IMR-90 (cell line): ENCODE measurements at regions not wholly inside any gene's neighbourhood (a gene's known extent, or its start where the extent isn't known, plus 50 kb on each side); places are given as distances from the start of the nearest gene placed in this dataset.

Experiments
- BHLHE40 ChIP-seq: fragments of 150-350 bp; IDR thresholded peaks from 2 replicates; pipeline ENCODE4 v1.6.1; 2016; ENCODE audit warnings: mild to moderate bottlenecking, low read depth, low read length
- CTCF ChIP-seq: conservative IDR thresholded peaks from 2 replicates; pipeline ENCODE4 v1.5.1; 2012; ENCODE audit warnings: mild to moderate bottlenecking, low read depth, low read length, improper control_type of control experiment
- MAFK ChIP-seq: IDR thresholded peaks from 2 replicates; pipeline ENCODE4 v1.6.1; 2012; ENCODE audit warnings: low read depth, low read length, improper control_type of control experiment
- MAZ ChIP-seq: IDR thresholded peaks from 2 replicates; pipeline ENCODE4 v1.6.1; 2012; ENCODE audit warnings: low read depth, mild to moderate bottlenecking, low read length, improper control_type of control experiment, moderate library complexity, borderline replicate concordance
- NFE2L2 ChIP-seq: fragments of 150-350 bp; IDR thresholded peaks from 2 replicates; pipeline ENCODE4 v1.6.1; 2016; ENCODE audit warnings: low read depth, mild to moderate bottlenecking, low read length
- POLR2A ChIP-seq: IDR thresholded peaks from 2 replicates; pipeline ENCODE4 v1.6.1; 2012; ENCODE audit warnings: mild to moderate bottlenecking, low read depth, low read length
- RAD21 ChIP-seq: IDR thresholded peaks from 2 replicates; pipeline ENCODE4 v1.6.1; 2012; ENCODE audit warnings: low read length, improper control_type of control experiment
- RFX5 ChIP-seq: IDR thresholded peaks from 2 replicates; pipeline ENCODE4 v1.8.0; 2012; ENCODE audit warnings: low read depth, mild to moderate bottlenecking, low read length, moderate library complexity
- USF2 ChIP-seq: fragments of 150-350 bp; IDR thresholded peaks from 2 replicates; pipeline ENCODE4 v1.6.1; 2017; ENCODE audit warnings: mild to moderate bottlenecking, antibody characterized with exemption, low read length, low read depth

- TF ChIP-seq NFE2L2 (no peak), CTCF (no peak), RAD21 (no peak), MAZ (no peak), POLR2A (no peak), RFX5 (no peak), BHLHE40 (no peak), USF2 (no peak), MAFK (no peak)
These were observed 74.7 kb downstream of the LPAR4 start for GRCh38 chrX:78822157-78822690.
